ENCODE measurements at regions not wholly inside any gene's neighbourhood (a gene's known extent, or its start where the extent isn't known, plus 50 kb on each side); places are given as distances from the start of the nearest gene placed in this dataset.

DNA sequence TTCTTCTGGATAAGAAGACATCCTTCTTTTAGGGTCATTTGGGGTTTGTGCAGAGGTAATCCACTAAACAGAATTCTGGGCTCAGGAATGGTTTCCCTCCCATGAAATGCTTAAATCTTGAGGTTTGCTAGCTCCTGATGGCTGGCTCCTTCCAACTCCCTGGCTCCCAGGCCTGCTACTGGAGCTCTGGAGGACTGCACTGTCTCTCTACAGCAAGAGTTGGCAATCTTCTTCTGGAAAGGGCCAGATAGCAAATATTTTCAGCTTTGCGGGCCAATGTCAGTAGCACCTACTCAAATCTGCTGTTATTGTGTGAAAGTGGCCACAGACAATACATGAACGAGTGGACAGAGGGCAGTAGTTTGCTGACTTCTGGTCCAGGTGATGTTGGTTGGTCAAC lies 174.2 kb upstream of the CTBP2 start:
- no TSS peak for BruUV-seq (replicated peaks)
- intact Hi-C loops (cut with micrococcal nuclease): no loop called here
- Histone ChIP-seq H2AFZ (ENCODE audit: low read depth, low read length) (no peak overlapping the region), H3K9me3 (replicated peaks; ENCODE audit: control insufficient read depth, insufficient read depth, low read length) (no peaks in the 10 kb centered on the region), H3K9ac (replicated peaks; ENCODE audit: extremely low read depth, insufficient read depth, low read length) (no peak overlapping the region), H3K27ac (ENCODE audit: insufficient read depth, low read depth, low read length) (no peak overlapping the region), H3K4me1 (ENCODE audit: control insufficient read depth, extremely low read depth, insufficient read depth, low read length) (no peaks in the 10 kb centered on the region), H4K20me1 (replicated peaks; ENCODE audit: control insufficient read depth, extremely low read depth, insufficient read depth, low read length) (no peaks in the 10 kb centered on the region), H3K36me3 (ENCODE audit: control insufficient read depth in 2 of 2, extremely low read depth in 1 of 2, insufficient read depth in 2 of 2, low read length in 2 of 2) (no peaks in the 10 kb centered on the region), H3K27me3 (ENCODE audit: control insufficient read depth in 2 of 2, insufficient read depth in 2 of 2, low read length in 2 of 2) (no peaks in the 10 kb centered on the region), H3K4me2 (ENCODE audit: insufficient read depth, low read length) (no peak overlapping the region), H3K4me3 (replicated peaks in 1 of 3; ENCODE audit: insufficient read depth in 1 of 3, low read depth in 1 of 3, low read length in 3 of 3) (no peak overlapping the region), H3K79me2 (ENCODE audit: control insufficient read depth, insufficient read depth, low read length) (no peaks in the 10 kb centered on the region), H3K9me1 (replicated peaks; ENCODE audit: control insufficient read depth, extremely low read depth, insufficient read depth, low read length) (no peaks in the 10 kb centered on the region)
- DNase-seq (ENCODE audit: low read depth, low spot score) (no peak), FAIRE-seq (no peak)
- CTCF ChIA-PET: interaction anchor here (1.5 to 1.7 kb wide), 2 partner anchors 9 to 366 kb away, joined by 4 to 7 read pairs; no protein-coding TSS in a partner anchor
- POLR2A ChIA-PET: no interaction called here
- dilution Hi-C loops (cut with MboI; ENCODE audit: extremely low pct_ligation_motif_present, low sequenced_read_pairs): no loop called here
- TF ChIP-seq GATA2 (IDR thresholded peaks at IDR 0.05; ENCODE audit: insufficient read depth, insufficient read length, low read depth, low read length): no peak
- TF ChIP-seq FOS (IDR thresholded peaks at IDR 0.05; ENCODE audit: borderline replicate concordance, insufficient read depth, low read length): no peak
- TF ChIP-seq, protein P1, sequence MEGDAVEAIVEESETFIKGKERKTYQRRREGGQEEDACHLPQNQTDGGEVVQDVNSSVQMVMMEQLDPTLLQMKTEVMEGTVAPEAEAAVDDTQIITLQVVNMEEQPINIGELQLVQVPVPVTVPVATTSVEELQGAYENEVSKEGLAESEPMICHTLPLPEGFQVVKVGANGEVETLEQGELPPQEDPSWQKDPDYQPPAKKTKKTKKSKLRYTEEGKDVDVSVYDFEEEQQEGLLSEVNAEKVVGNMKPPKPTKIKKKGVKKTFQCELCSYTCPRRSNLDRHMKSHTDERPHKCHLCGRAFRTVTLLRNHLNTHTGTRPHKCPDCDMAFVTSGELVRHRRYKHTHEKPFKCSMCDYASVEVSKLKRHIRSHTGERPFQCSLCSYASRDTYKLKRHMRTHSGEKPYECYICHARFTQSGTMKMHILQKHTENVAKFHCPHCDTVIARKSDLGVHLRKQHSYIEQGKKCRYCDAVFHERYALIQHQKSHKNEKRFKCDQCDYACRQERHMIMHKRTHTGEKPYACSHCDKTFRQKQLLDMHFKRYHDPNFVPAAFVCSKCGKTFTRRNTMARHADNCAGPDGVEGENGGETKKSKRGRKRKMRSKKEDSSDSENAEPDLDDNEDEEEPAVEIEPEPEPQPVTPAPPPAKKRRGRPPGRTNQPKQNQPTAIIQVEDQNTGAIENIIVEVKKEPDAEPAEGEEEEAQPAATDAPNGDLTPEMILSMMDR (IDR thresholded peaks at IDR 0.05; ENCODE audit: extremely low read depth in 1 of 2, insufficient read depth in 1 of 2, low read depth in 1 of 2, low read length in 2 of 2): no peak
- no peak for TF ChIP-seq JUN (IDR thresholded peaks at IDR 0.05; ENCODE audit: borderline replicate concordance, insufficient read depth, insufficient read length, low read depth)
- TF ChIP-seq MYC (IDR thresholded peaks at IDR 0.05; ENCODE audit: low read depth, low read length): no peak
- TF ChIP-seq POLR2A (IDR thresholded peaks at IDR 0.05; ENCODE audit: low read depth, low read length): no peak
- TF ChIP-seq EZH2 (IDR thresholded peaks at IDR 0.05; ENCODE audit: borderline replicate concordance, low read depth, low read length, severe bottlenecking): no peak
- TF ChIP-seq, protein P2, sequence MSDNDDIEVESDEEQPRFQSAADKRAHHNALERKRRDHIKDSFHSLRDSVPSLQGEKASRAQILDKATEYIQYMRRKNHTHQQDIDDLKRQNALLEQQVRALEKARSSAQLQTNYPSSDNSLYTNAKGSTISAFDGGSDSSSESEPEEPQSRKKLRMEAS (IDR thresholded peaks at IDR 0.05; ENCODE audit: insufficient read depth, insufficient read length): no peak
- no peak for TF ChIP-seq POLR2AphosphoS5 (IDR thresholded peaks at IDR 0.05; ENCODE audit: insufficient read depth, low read depth, low read length)
